Neural cell (in vitro differentiated cells): ENCODE measurements at regions not wholly inside any gene's neighbourhood (a gene's known extent, or its start where the extent isn't known, plus 50 kb on each side); places are given as distances from the start of the nearest gene placed in this dataset.

Experiments used
- EP300 ChIP-seq: fragments of 450-650 bp; conservative IDR thresholded peaks from 2 replicates; pipeline ENCODE4 v1.6.1; 2014; ENCODE audit warnings: antibody characterized with exemption, mild to moderate bottlenecking, moderate library complexity; ENCODE audit not compliant: poor library complexity, severe bottlenecking
- EZH2 ChIP-seq: fragments of 200-600, 300-800 bp; shearing (Covaris generic), sonication (generic); IDR thresholded peaks from 2 replicates; pipeline ENCODE4 v1.6.1; 2014; ENCODE audit warnings: antibody characterized with exemption, low read length, borderline replicate concordance, mild to moderate bottlenecking; ENCODE audit not compliant: insufficient read depth, poor library complexity, severe bottlenecking
- TF ChIP-seq, protein P1 (sequence below): fragments of 450-650 bp; IDR thresholded peaks from 2 replicates; pipeline ENCODE4 v1.5.1; 2014; ENCODE audit warnings: antibody characterized with exemption, mild to moderate bottlenecking, moderate library complexity; ENCODE audit not compliant: poor library complexity, severe bottlenecking

DNA sequence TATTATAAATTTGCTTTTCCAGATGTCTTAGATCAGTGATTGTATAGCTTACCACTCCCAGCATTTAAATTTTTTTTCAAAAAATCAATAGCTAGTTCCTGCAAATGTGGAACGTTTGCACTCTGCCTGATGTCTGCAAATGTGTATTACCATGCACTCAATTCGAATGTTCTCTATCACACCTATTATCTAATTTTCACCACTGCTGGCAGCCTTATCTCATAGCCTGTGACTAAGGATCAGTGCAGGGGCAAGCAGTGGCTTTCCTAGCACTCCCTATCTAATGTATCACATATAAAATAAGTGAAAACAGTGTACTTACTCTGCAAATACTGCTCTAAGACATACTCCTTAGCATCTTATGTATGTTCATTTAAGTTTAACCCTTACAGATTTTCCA is 196.3 kb upstream of the PLSCR5 start:
- TF ChIP-seq EZH2 (no peak), EP300 (no peak)
- TF ChIP-seq, protein P1, sequence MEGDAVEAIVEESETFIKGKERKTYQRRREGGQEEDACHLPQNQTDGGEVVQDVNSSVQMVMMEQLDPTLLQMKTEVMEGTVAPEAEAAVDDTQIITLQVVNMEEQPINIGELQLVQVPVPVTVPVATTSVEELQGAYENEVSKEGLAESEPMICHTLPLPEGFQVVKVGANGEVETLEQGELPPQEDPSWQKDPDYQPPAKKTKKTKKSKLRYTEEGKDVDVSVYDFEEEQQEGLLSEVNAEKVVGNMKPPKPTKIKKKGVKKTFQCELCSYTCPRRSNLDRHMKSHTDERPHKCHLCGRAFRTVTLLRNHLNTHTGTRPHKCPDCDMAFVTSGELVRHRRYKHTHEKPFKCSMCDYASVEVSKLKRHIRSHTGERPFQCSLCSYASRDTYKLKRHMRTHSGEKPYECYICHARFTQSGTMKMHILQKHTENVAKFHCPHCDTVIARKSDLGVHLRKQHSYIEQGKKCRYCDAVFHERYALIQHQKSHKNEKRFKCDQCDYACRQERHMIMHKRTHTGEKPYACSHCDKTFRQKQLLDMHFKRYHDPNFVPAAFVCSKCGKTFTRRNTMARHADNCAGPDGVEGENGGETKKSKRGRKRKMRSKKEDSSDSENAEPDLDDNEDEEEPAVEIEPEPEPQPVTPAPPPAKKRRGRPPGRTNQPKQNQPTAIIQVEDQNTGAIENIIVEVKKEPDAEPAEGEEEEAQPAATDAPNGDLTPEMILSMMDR, result no peak
